ENCODE measurements at regions not wholly inside any gene's neighbourhood (a gene's known extent, or its start where the extent isn't known, plus 50 kb on each side); places are given as distances from the start of the nearest gene placed in this dataset.

GRCh38 chrX:137747244-137748043 is 181.5 kb downstream of the ZIC3 start (continued):
- no peak for TF ChIP-seq ZMAT4 (CRISPR knock-in tag; IDR thresholded peaks at IDR 0.05)
- no peak for TF ChIP-seq SMAD3 (CRISPR knock-in tag; IDR thresholded peaks at IDR 0.05; ENCODE audit: borderline replicate concordance)
- no peak for TF ChIP-seq TEAD1 (CRISPR knock-in tag; IDR thresholded peaks at IDR 0.05)
- no peak for TF ChIP-seq MLX (CRISPR knock-in tag; IDR thresholded peaks at IDR 0.05)
- TF ChIP-seq CREB1 (CRISPR knock-in tag; IDR thresholded peaks at IDR 0.05) = no peak
- TF ChIP-seq ZNF317 (CRISPR knock-in tag; IDR thresholded peaks at IDR 0.05; ENCODE audit: borderline replicate concordance, low read depth) = no peak
- no peak for TF ChIP-seq EMX1 (CRISPR knock-in tag; IDR thresholded peaks at IDR 0.05)
- TF ChIP-seq FOXJ3 (CRISPR knock-in tag; IDR thresholded peaks at IDR 0.05; ENCODE audit: borderline replicate concordance) = no peak
- no peak for TF ChIP-seq ATF6 (CRISPR knock-in tag; IDR thresholded peaks at IDR 0.05)
- TF ChIP-seq SOX15 (CRISPR knock-in tag; IDR thresholded peaks at IDR 0.05) = no peak

GRCh38 chrX:137748827-137749226 is 182.9 kb downstream of the ZIC3 start:
- no peaks in the 10 kb centered on the region for H3K36me3 Mint-ChIP-seq
- no peak for DNase-seq (ENCODE audit: low spot score)
- no peak overlapping the region for H3K4me3 Mint-ChIP-seq
- TF ChIP-seq STAT6 (CRISPR knock-in tag; conservative IDR thresholded peaks at IDR 0.05; ENCODE audit: low read depth) (no peak), E2F4 (CRISPR knock-in tag; IDR thresholded peaks at IDR 0.05; ENCODE audit: borderline replicate concordance, low read depth) (no peak), ATF6 (CRISPR knock-in tag; IDR thresholded peaks at IDR 0.05) (no peak), JUN (CRISPR knock-in tag; IDR thresholded peaks at IDR 0.05) (no peak), MAX (CRISPR knock-in tag; IDR thresholded peaks at IDR 0.05) (no peak), ZNF671 (CRISPR knock-in tag; IDR thresholded peaks at IDR 0.05) (no peak), FOXP4 (CRISPR knock-in tag; IDR thresholded peaks at IDR 0.05) (no peak), ZMAT4 (CRISPR knock-in tag; IDR thresholded peaks at IDR 0.05) (no peak), ERG (CRISPR knock-in tag; IDR thresholded peaks at IDR 0.05) (no peak), ZBTB21 (CRISPR knock-in tag; IDR thresholded peaks at IDR 0.05; ENCODE audit: borderline replicate concordance) (no peak), RELA (CRISPR knock-in tag; IDR thresholded peaks at IDR 0.05; ENCODE audit: borderline replicate concordance) (no peak), ZNF423 (CRISPR knock-in tag; IDR thresholded peaks at IDR 0.05) (no peak)
- peak overlapping the region; percentile 87 for H3K27ac Mint-ChIP-seq
- ChIA-PET POLR2A (no interaction called here), CTCF (interaction anchor here (1.0 to 2.4 kb wide), 4 partner anchors 168 to 320 kb away, joined by 3 to 7 read pairs (median 4); no protein-coding TSS in a partner anchor)
- no peaks in the 10 kb centered on the region for H3K9me3 Mint-ChIP-seq
- ATAC-seq = peak; percentile 43
- no peaks in the 10 kb centered on the region for H3K27me3 Mint-ChIP-seq (ENCODE audit: low read depth)
- H3K4me1 Mint-ChIP-seq = peaks cover 71% of the 10 kb centered on the region
